Uterus (tissue), 3 donors: ENCODE measurements at regions not wholly inside any gene's neighbourhood (a gene's known extent, or its start where the extent isn't known, plus 50 kb on each side); places are given as distances from the start of the nearest gene placed in this dataset.

Experiments used
- DNase-seq, 2 donors: peaks; one replicate each; pipeline ENCODE4 v3.0.0-alpha.2; 2019 to 2020
- H3K27ac ChIP-seq, 2 donors: fragments of 200-600 bp; sonication (generic); 1 replicate in 1 of 2; 2 replicates in 1 of 2; pipeline ENCODE4 v1.5.1; 2016 to 2018
- H3K27me3 ChIP-seq, 2 donors: fragments of 200-600 bp; sonication (generic); one replicate each; pipeline ENCODE4 v1.5.1; 2018 to 2019; ENCODE audit warnings: control low read depth in 1 of 2
- H3K36me3 ChIP-seq, 2 donors: fragments of 200-600 bp; sonication (generic); one replicate each; pipeline ENCODE4 v1.5.1; 2019; ENCODE audit warnings: control low read depth in 1 of 2
- H3K4me1 ChIP-seq, 2 donors: fragments of 200-600 bp; sonication (generic); one replicate each; pipeline ENCODE4 v1.5.1; 2018 to 2019; ENCODE audit warnings: control low read depth in 1 of 2
- H3K4me3 ChIP-seq, 2 donors: fragments of 200-600 bp; sonication (generic); 1 replicate in 1 of 2; 2 replicates in 1 of 2; pipeline ENCODE4 v1.5.1; 2018 to 2019; ENCODE audit warnings: mild to moderate bottlenecking in 1 of 2
- H3K9me3 ChIP-seq, 2 donors: fragments of 200-600 bp; sonication (generic); one replicate each; pipeline ENCODE4 v1.5.1; 2019; ENCODE audit warnings: control low read depth in 1 of 2
- POLR2A ChIP-seq, 2 donors: fragments of 450-650 bp; IDR thresholded peaks; one replicate each; pipeline ENCODE4 v1.6.1; 2016; ENCODE audit warnings: antibody characterized with exemption in 2 of 2, mild to moderate bottlenecking in 1 of 2, moderate library complexity in 1 of 2
- intact Hi-C: fragments of 100-400 bp; cut with DNase I; formaldehyde crosslinking; loops from one replicate; pipeline ENCODE4 v1.15.1; 2023; ENCODE audit warnings: low total_unique reads
- TF ChIP-seq, protein P1 (sequence below), 4 experiments: fragments of 200-600 bp in 2 of 4; fragments of 450-650 bp in 2 of 4; sonication (generic) in 2 of 4; IDR thresholded peaks; one replicate each; pipeline ENCODE4 v1.5.1; 2016 to 2019; ENCODE audit warnings: antibody characterized with exemption in 4 of 4, mild to moderate bottlenecking in 2 of 4, moderate library complexity in 1 of 4
- donor health status: DM: yes; HTN: yes; CAD: no.

DNA sequence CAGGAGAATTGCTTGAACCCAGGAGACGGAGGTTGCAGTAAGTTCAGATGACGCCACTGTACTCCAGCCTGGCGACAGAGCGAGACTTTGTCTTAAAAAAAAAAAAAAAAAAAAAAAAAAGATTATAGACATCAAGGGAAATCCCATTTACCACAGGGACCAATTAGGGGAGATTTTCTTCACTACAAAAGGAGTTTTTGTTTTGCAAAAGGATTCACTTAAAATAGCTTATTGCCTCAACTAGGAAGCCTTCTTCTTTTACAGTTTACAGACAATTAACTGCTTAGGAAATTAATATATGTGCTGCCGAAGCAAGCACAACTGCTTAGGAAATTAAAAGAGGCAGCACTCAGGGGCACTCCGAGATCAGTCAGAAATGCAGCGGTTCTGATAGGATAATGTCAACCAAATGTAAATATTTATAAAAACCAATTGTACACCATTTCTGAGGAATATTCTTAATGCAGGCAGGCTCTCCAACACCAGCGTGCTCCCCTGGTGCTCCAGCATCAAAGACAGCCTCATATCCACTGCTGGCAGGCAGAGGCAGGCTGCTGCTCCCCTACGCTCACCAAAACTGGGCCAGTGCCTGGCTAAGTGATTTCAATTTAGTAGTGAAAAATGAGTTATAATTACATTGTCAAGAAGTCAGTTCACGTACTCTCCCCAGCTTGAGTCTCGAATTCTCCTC, 107.9 kb upstream of the RAB4A start:
- no peak for DNase-seq
- no peaks in the 10 kb centered on the region for H3K36me3 ChIP-seq
- no peak overlapping the region for H3K27ac ChIP-seq
- H3K27me3 ChIP-seq, result no peaks in the 10 kb centered on the region
- no peak for TF ChIP-seq POLR2A (IDR thresholded peaks at IDR 0.05)
- TF ChIP-seq, protein P1, sequence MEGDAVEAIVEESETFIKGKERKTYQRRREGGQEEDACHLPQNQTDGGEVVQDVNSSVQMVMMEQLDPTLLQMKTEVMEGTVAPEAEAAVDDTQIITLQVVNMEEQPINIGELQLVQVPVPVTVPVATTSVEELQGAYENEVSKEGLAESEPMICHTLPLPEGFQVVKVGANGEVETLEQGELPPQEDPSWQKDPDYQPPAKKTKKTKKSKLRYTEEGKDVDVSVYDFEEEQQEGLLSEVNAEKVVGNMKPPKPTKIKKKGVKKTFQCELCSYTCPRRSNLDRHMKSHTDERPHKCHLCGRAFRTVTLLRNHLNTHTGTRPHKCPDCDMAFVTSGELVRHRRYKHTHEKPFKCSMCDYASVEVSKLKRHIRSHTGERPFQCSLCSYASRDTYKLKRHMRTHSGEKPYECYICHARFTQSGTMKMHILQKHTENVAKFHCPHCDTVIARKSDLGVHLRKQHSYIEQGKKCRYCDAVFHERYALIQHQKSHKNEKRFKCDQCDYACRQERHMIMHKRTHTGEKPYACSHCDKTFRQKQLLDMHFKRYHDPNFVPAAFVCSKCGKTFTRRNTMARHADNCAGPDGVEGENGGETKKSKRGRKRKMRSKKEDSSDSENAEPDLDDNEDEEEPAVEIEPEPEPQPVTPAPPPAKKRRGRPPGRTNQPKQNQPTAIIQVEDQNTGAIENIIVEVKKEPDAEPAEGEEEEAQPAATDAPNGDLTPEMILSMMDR (IDR thresholded peaks at IDR 0.05), result no peak
- no peaks in the 10 kb centered on the region for H3K4me1 ChIP-seq
- intact Hi-C loops, result no loop called here
- no peak overlapping the region for H3K4me3 ChIP-seq
- H3K9me3 ChIP-seq, result no peaks in the 10 kb centered on the region

- Histone ChIP-seq H3K27me3 (no peaks in the 10 kb centered on the region), H3K4me3 (no peak overlapping the region), H3K36me3 (no peaks in the 10 kb centered on the region), H3K27ac (no peak overlapping the region), H3K4me1 (no peaks in the 10 kb centered on the region), H3K9me3 (no peaks in the 10 kb centered on the region)
- TF ChIP-seq, protein P1 (IDR thresholded peaks at IDR 0.05), result no peak
- no peak for TF ChIP-seq POLR2A (IDR thresholded peaks at IDR 0.05)
- no peak for DNase-seq
- intact Hi-C loops, result no loop called here
Measured at GRCh38 chr1:229164348-229164747, 106.6 kb upstream of the RAB4A start.

- Histone ChIP-seq H3K27me3 (no peaks in the 10 kb centered on the region), H3K4me3 (no peak overlapping the region), H3K36me3 (no peaks in the 10 kb centered on the region), H3K9me3 (no peaks in the 10 kb centered on the region), H3K4me1 (no peaks in the 10 kb centered on the region), H3K27ac (no peak overlapping the region)
- DNase-seq, result no peak
- TF ChIP-seq, protein P1 (IDR thresholded peaks at IDR 0.05), result no peak
- no peak for TF ChIP-seq POLR2A (IDR thresholded peaks at IDR 0.05)
- intact Hi-C loops, result no loop called here
Measured at GRCh38 chr1:229164836-229165735, 105.8 kb upstream of the RAB4A start.

GRCh38 chr1:229167318-229167717, 103.6 kb upstream of the RAB4A start:
- intact Hi-C loops, result no loop called here
- H3K4me1 ChIP-seq, result no peaks in the 10 kb centered on the region
- no peaks in the 10 kb centered on the region for H3K9me3 ChIP-seq
- H3K27ac ChIP-seq, result no peak overlapping the region
- no peaks in the 10 kb centered on the region for H3K36me3 ChIP-seq
- DNase-seq, result no peak
- TF ChIP-seq POLR2A (IDR thresholded peaks at IDR 0.05), result no peak
- H3K4me3 ChIP-seq, result no peak overlapping the region
- H3K27me3 ChIP-seq, result no peaks in the 10 kb centered on the region

DNA sequence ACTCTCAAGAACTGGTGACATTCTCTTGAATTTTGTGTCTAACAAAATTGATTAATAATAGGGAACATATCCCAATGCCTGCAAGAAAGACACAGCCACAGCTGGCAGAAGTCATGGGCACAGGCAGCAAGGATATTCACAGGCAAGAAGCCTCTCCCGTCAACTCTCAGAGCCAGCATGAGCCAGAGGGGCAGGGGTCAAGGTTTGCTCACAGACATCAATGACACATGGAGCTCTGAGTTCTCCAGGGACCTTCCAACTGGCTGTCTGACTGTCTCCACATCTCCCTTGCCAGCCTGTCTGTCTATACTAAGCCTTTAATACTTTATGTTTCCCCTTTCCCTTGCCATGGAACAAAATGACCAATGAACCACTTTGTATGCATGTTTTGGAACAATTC, 101.5 kb upstream of the RAB4A start:
- Histone ChIP-seq H3K4me3 (no peak overlapping the region), H3K4me1 (no peaks in the 10 kb centered on the region), H3K36me3 (no peaks in the 10 kb centered on the region), H3K27ac (no peak overlapping the region), H3K27me3 (no peaks in the 10 kb centered on the region), H3K9me3 (no peaks in the 10 kb centered on the region)
- no peak for DNase-seq
- no peak for TF ChIP-seq POLR2A (IDR thresholded peaks at IDR 0.05)
- TF ChIP-seq, protein P1 (IDR thresholded peaks at IDR 0.05), result no peak
- intact Hi-C loops, result no loop called here
